Gastrocnemius medialis (tissue), 4 donors: ENCODE measurements at regions not wholly inside any gene's neighbourhood (a gene's known extent, or its start where the extent isn't known, plus 50 kb on each side); places are given as distances from the start of the nearest gene placed in this dataset.
"Not testable (repeated sequence)": the region's sequence is repeated elsewhere in the genome, so short reads cannot be mapped to it uniquely, and the experiment has no call there.

ENCODE experiments used
- ATAC-seq, 2 donors: fragments of 150-250 bp; one replicate each; pipeline ENCODE4 v1.9.1; 2016
- DNase-seq, 2 donors: peaks; one replicate each; pipeline ENCODE4 v3.0.0-alpha.2; 2019
- H3K27ac ChIP-seq, 4 donors: fragments of 200-600 bp; sonication (generic); 1 replicate in 1 of 4; 2 replicates in 3 of 4; pipeline ENCODE4 v1.5.1; 2016 to 2018; ENCODE audit warnings: mild to moderate bottlenecking in 2 of 4, moderate library complexity in 1 of 4
- H3K27me3 ChIP-seq, 3 donors: fragments of 200-600 bp; sonication (generic) in 2 of 3; 1 replicate in 1 of 3; 2 replicates in 2 of 3; pipeline versions ENCODE4 v1.5.1 to v1.6.0; 2016 to 2019; ENCODE audit warnings: mild to moderate bottlenecking in 1 of 3, moderate library complexity in 1 of 3
- H3K36me3 ChIP-seq, 2 donors: fragments of 200-600 bp; sonication (generic) in 1 of 2; one replicate each; pipeline ENCODE4 v1.5.1; 2017 to 2018
- H3K4me1 ChIP-seq, 2 donors: fragments of 200-600 bp; sonication (generic) in 1 of 2; one replicate each; pipeline ENCODE4 v1.5.1; 2016 to 2017; ENCODE audit warnings: mild to moderate bottlenecking in 2 of 2
- H3K4me3 ChIP-seq, 4 donors: fragments of 200-600 bp; sonication (generic) in 3 of 4; 1 replicate in 1 of 4; 2 replicates in 3 of 4; pipeline ENCODE4 v1.5.1; 2016 to 2019; ENCODE audit warnings: mild to moderate bottlenecking in 2 of 4
- H3K9me3 ChIP-seq, 3 donors: fragments of 200-600 bp; sonication (generic) in 2 of 3; 1 replicate in 1 of 3; 2 replicates in 2 of 3; pipeline ENCODE4 v1.5.1; 2016 to 2019
- CTCF ChIP-seq, 5 experiments: fragments of 450-650 bp in 3 of 5; fragments of 200-600 bp in 2 of 5; sonication (generic) in 2 of 5; IDR thresholded peaks in 4 of 5; conservative IDR thresholded peaks in 1 of 5; 1 replicate in 4 of 5; 2 replicates in 1 of 5; pipeline ENCODE4 v1.5.1; 2016 to 2019; ENCODE audit warnings: antibody characterized with exemption in 5 of 5, mild to moderate bottlenecking in 3 of 5, moderate library complexity in 3 of 5
- POLR2A ChIP-seq, 2 donors: fragments of 450-650 bp; IDR thresholded peaks; one replicate each; pipeline ENCODE4 v1.6.1; 2017; ENCODE audit warnings: antibody characterized with exemption in 2 of 2, mild to moderate bottlenecking in 2 of 2, moderate library complexity in 2 of 2
- in situ Hi-C, 4 donors: fragments of 200-750 bp; cut with MboI; loops; one replicate each; pipeline versions ENCODE4 v1.15.0 to v1.8.0; 2017; ENCODE audit warnings: low sequenced_read_pairs in 4 of 4
- intact Hi-C: fragments of 100-400 bp; cut with DNase I; formaldehyde crosslinking; loops from one replicate; pipeline ENCODE4 v1.15.1; 2023; ENCODE audit warnings: low total_unique reads

DNA sequence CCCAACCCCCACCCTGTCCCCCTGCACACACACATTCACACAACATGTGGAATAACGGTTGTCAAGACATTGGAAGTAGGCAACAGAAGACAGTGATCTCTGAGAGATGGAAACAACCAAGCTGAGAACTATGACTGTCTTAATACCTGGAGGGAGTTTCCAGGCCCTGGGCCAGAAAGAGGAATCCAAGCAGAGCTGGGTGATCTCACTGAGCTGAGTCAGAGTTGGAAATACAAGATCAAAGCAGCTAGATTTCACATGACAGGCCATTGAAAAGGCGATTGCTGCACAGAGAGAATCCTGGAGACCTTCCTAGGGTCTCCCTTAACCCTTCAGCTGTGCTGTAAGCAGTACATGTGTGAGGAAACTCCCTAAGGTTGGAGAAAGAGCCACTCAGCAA, 165.8 kb upstream of the PRSS1 start:
- DNase-seq: peak; percentile 54 to 82
- Histone ChIP-seq H3K4me1 (peaks cover 13 to 16% of the 10 kb centered on the region in 2 donors), H3K27ac (peak overlapping the region; percentile 38 to 74 (median 58)), H3K9me3 (no peaks in the 10 kb centered on the region), H3K27me3 (no peaks in the 10 kb centered on the region), H3K36me3 (no peaks in the 10 kb centered on the region), H3K4me3 (no peak overlapping the region)
- peak; percentile 94 to 95 for ATAC-seq
- TF ChIP-seq CTCF (IDR thresholded peaks at IDR 0.05 in 4 of 5, conservative IDR thresholded peaks at IDR 0.05 in 1 of 5): no peak
- no peak for TF ChIP-seq POLR2A (IDR thresholded peaks at IDR 0.05)
- in situ Hi-C loops (no loop called here), intact Hi-C loops (loop anchor here (10.0 kb wide), 1 partner anchor 49 kb away; no protein-coding TSS in a partner anchor)

DNA sequence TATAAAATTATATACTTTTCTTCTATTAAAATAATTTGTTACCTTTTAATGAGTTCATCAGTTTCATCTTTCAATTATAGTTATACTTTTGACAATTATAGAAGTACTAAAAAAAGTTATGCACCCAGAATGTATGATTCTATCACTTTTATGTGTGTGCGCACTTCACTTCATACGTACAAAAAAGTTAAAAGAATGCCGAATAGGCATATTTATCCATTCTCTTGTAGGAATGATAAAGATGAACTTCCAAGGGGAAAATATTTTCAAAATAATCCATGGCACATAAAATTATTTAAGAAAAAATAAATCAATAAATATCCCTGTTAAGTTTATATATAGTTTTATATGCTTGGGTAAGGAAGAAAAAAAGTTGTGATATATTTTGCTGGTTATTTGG, 166.9 kb upstream of the PRSS1 start:
- no peak for ATAC-seq
- Histone ChIP-seq H3K4me1 (peaks cover 13 to 16% of the 10 kb centered on the region in 2 donors), H3K27ac (no peak overlapping the region), H3K4me3 (no peak overlapping the region), H3K9me3 (no peaks in the 10 kb centered on the region), H3K27me3 (no peaks in the 10 kb centered on the region), H3K36me3 (no peaks in the 10 kb centered on the region)
- intact Hi-C loops: loop anchor here (10.0 kb wide), 1 partner anchor 48 kb away; no protein-coding TSS in a partner anchor
- TF ChIP-seq CTCF (IDR thresholded peaks at IDR 0.05 in 4 of 5, conservative IDR thresholded peaks at IDR 0.05 in 1 of 5) (no peak), POLR2A (IDR thresholded peaks at IDR 0.05) (no peak)
- in situ Hi-C loops: no loop called here
- no peak for DNase-seq

DNA sequence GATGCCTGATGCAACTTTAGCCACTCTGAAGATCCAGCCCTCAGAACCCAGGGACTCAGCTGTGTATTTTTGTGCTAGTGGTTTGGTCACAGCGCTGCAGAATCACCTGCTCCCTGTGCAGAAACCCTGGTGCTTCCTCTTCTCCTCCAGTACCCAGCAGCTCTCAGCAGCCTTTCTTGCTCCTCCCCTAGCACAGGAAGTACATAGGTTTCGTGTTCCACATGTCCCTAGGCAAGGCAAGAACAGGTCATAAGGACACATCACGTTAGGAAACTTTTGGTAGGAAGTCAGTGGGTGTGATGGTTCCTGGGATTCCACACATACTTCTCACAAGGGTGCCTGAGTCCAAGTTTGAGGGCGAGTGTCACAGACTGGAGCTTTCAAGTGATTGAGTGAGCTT, 167.9 kb upstream of the PRSS1 start:
- H3K9me3 ChIP-seq: no peaks in the 10 kb centered on the region
- no peaks in the 10 kb centered on the region for H3K36me3 ChIP-seq
- H3K27ac ChIP-seq: no peak overlapping the region
- TF ChIP-seq POLR2A (IDR thresholded peaks at IDR 0.05): no peak
- no peak for TF ChIP-seq CTCF (IDR thresholded peaks at IDR 0.05 in 4 of 5, conservative IDR thresholded peaks at IDR 0.05 in 1 of 5)
- no peak overlapping the region for H3K4me3 ChIP-seq
- peaks cover 13 to 16% of the 10 kb centered on the region in 2 donors for H3K4me1 ChIP-seq
- in situ Hi-C loops: no loop called here
- no peaks in the 10 kb centered on the region for H3K27me3 ChIP-seq
- no peak for DNase-seq
- intact Hi-C loops: loop anchor here (10.0 kb wide), 1 partner anchor 47 kb away; no protein-coding TSS in a partner anchor
- no peak for ATAC-seq

GRCh38 chr7:142579946-142580345, 169.3 kb upstream of the PRSS1 start:
- peaks cover 13 to 16% of the 10 kb centered on the region in 2 donors for H3K4me1 ChIP-seq
- in situ Hi-C loops: no loop called here
- no peaks in the 10 kb centered on the region for H3K36me3 ChIP-seq
- ATAC-seq (no peak), DNase-seq (no peak)
- TF ChIP-seq POLR2A (IDR thresholded peaks at IDR 0.05): no peak
- no peak for TF ChIP-seq CTCF (IDR thresholded peaks at IDR 0.05 in 4 of 5, conservative IDR thresholded peaks at IDR 0.05 in 1 of 5)
- H3K27ac ChIP-seq: no peak overlapping the region
- no peak overlapping the region for H3K4me3 ChIP-seq
- H3K27me3 ChIP-seq: no peaks in the 10 kb centered on the region
- intact Hi-C loops: loop anchor here (10.0 kb wide), 1 partner anchor 45 kb away; no protein-coding TSS in a partner anchor
- H3K9me3 ChIP-seq: no peaks in the 10 kb centered on the region

- ATAC-seq, H3K4me1 ChIP-seq, intact Hi-C loops, DNase-seq, H3K36me3 ChIP-seq, H3K4me3 ChIP-seq, in situ Hi-C loops, H3K27me3 ChIP-seq, H3K9me3 ChIP-seq, H3K27ac ChIP-seq: not testable (repeated sequence)
Measured at GRCh38 chr7:142575351-142575750, 173.9 kb upstream of the PRSS1 start.
